GM23248 (cell line): ENCODE measurements at regions not wholly inside any gene's neighbourhood (a gene's known extent, or its start where the extent isn't known, plus 50 kb on each side); places are given as distances from the start of the nearest gene placed in this dataset.

Experiments
- DNase-seq: peaks from one replicate; pipeline ENCODE4 v3.0.0-alpha.2; 2015
- H2AFZ ChIP-seq: fragments of 200-600 bp; sonication (generic); 2 replicates; pipeline ENCODE4 v1.6.1; 2016; ENCODE audit warnings: antibody characterized with exemption
- H3F3A ChIP-seq: fragments of 200-600 bp; sonication (generic); 2 replicates; pipeline ENCODE4 v1.6.1; 2016; ENCODE audit warnings: mild to moderate bottlenecking, antibody characterized with exemption, mixed run types; ENCODE audit not compliant: insufficient read depth
- H3K27ac ChIP-seq: fragments of 200-600 bp; sonication (generic); 2 replicates; pipeline ENCODE4 v1.5.1; 2016; ENCODE audit warnings: mild to moderate bottlenecking
- H3K27me3 ChIP-seq: fragments of 200-600 bp; sonication (generic); replicated peaks from 2 replicates; pipeline ENCODE4 v1.6.1; 2016; ENCODE audit warnings: mild to moderate bottlenecking; ENCODE audit not compliant: insufficient read depth
- H3K36me3 ChIP-seq: fragments of 200-600 bp; sonication (generic); 2 replicates; pipeline ENCODE4 v1.6.1; 2016; ENCODE audit warnings: low read depth, mild to moderate bottlenecking
- H3K4me1 ChIP-seq: fragments of 200-600 bp; sonication (generic); 2 replicates; pipeline ENCODE4 v1.6.1; 2016; ENCODE audit warnings: mild to moderate bottlenecking; ENCODE audit not compliant: insufficient read depth
- H3K4me2 ChIP-seq: fragments of 200-600 bp; sonication (generic); one replicate; pipeline ENCODE4 v1.6.1; 2016; ENCODE audit warnings: mild to moderate bottlenecking; ENCODE audit not compliant: unreplicated experiment
- H3K4me3 ChIP-seq: fragments of 200-600 bp; sonication (generic); 2 replicates; pipeline ENCODE4 v1.5.1; 2016; ENCODE audit warnings: mild to moderate bottlenecking
- H3K79me2 ChIP-seq: fragments of 200-600 bp; sonication (generic); 2 replicates; pipeline ENCODE4 v1.6.1; 2016; ENCODE audit warnings: mild to moderate bottlenecking; ENCODE audit not compliant: insufficient read depth
- H3K9ac ChIP-seq: fragments of 200-600 bp; sonication (generic); 2 replicates; pipeline ENCODE4 v1.6.1; 2016; ENCODE audit warnings: mild to moderate bottlenecking
- H3K9me2 ChIP-seq: fragments of 200-600 bp; sonication (generic); 2 replicates; pipeline ENCODE4 v1.6.1; 2016; ENCODE audit warnings: mixed run types, mild to moderate bottlenecking, moderate library complexity; ENCODE audit not compliant: insufficient read depth
- H3K9me3 ChIP-seq: fragments of 200-600 bp; sonication (generic); one replicate; pipeline ENCODE4 v1.6.1; 2017; ENCODE audit warnings: low read depth
- H4K20me1 ChIP-seq: fragments of 200-600 bp; sonication (generic); 2 replicates; pipeline ENCODE4 v1.6.0; 2016; ENCODE audit not compliant: insufficient read depth
- EZH2 ChIP-seq: fragments of 200-600 bp; sonication (generic); IDR thresholded peaks from 2 replicates; pipeline ENCODE4 v1.6.1; 2018; ENCODE audit warnings: antibody characterized with exemption, mild to moderate bottlenecking; ENCODE audit not compliant: insufficient read depth, poor library complexity, severe bottlenecking
- EZH2phosphoT487 ChIP-seq: fragments of 200-600 bp; sonication (generic); IDR thresholded peaks from 2 replicates; pipeline ENCODE4 v1.6.1; 2018; ENCODE audit warnings: antibody characterized with exemption, moderate library complexity, mild to moderate bottlenecking, low read depth; ENCODE audit not compliant: insufficient read depth
- WGBS, 2 experiments: methylation state at CpG; one replicate each; pipeline ENCODE4 v1.1.6; 2015 to 2017; ENCODE audit warnings: low lambda C conversion rate in 2 of 2, low coverage in 1 of 2; ENCODE audit errors: missing lambda C conversion rate in 2 of 2; 5-methylcytosine and 5-hydroxymethylcytosine counted together
- in situ Hi-C: fragments of 300-500 bp; cut with MboI; formaldehyde crosslinking; loops from 2 replicates; pipeline ENCODE4 v1.15.0; 2020

GRCh38 chr15:81500081-81500480 lies 126.1 kb upstream of the TMC3 start:
- Histone ChIP-seq H3K9me3 (no peaks in the 10 kb centered on the region), H3K27ac (no peak overlapping the region), H3K79me2 (no peaks in the 10 kb centered on the region), H3K4me1 (peaks cover 23% of the 10 kb centered on the region), H4K20me1 (no peaks in the 10 kb centered on the region), H3K4me3 (no peak overlapping the region), H3F3A (peaks cover 12% of the 10 kb centered on the region; the same call in 1 of the 2 replicates), H3K9me2 (no peaks in the 10 kb centered on the region), H2AFZ (no peak overlapping the region), H3K36me3 (no peaks in the 10 kb centered on the region), H3K4me2 (no peak overlapping the region), H3K27me3 (no peaks in the 10 kb centered on the region), H3K9ac (no peak overlapping the region)
- in situ Hi-C loops: no loop called here
- no peak for DNase-seq
- WGBS, 2 experiments: 73 to 75% methylated on average over 4 of the region's 4 CpGs
- TF ChIP-seq EZH2 (no peak), EZH2phosphoT487 (no peak)

- no peaks in the 10 kb centered on the region for H3K79me2 ChIP-seq
- 91 to 96% methylated on average over 6 of the region's 6 CpGs for WGBS, 2 experiments
- H3K4me3 ChIP-seq: no peak overlapping the region
- no peak overlapping the region for H3K9ac ChIP-seq
- no peaks in the 10 kb centered on the region for H3F3A ChIP-seq
- no peak for DNase-seq
- H3K4me2 ChIP-seq: no peak overlapping the region
- no peak overlapping the region for H3K27ac ChIP-seq
- in situ Hi-C loops: loop anchor here (25.0 kb wide), 1 partner anchor 689 kb away; no protein-coding TSS in a partner anchor
- H2AFZ ChIP-seq: no peak overlapping the region
- H4K20me1 ChIP-seq: no peaks in the 10 kb centered on the region
- no peaks in the 10 kb centered on the region for H3K9me2 ChIP-seq
- H3K36me3 ChIP-seq: no peaks in the 10 kb centered on the region
- H3K9me3 ChIP-seq: no peaks in the 10 kb centered on the region
- TF ChIP-seq EZH2 (no peak), EZH2phosphoT487 (no peak)
- H3K4me1 ChIP-seq: peaks cover 11% of the 10 kb centered on the region
- no peaks in the 10 kb centered on the region for H3K27me3 ChIP-seq
Observed at GRCh38 chr15:81498294-81498693, 124.3 kb upstream of the TMC3 start.

- H2AFZ ChIP-seq: no peak overlapping the region
- no peaks in the 10 kb centered on the region for H3K27me3 ChIP-seq
- no peaks in the 10 kb centered on the region for H4K20me1 ChIP-seq
- H3F3A ChIP-seq: peaks cover 6% of the 10 kb centered on the region
- peaks cover 11% of the 10 kb centered on the region for H3K4me1 ChIP-seq
- no peaks in the 10 kb centered on the region for H3K9me2 ChIP-seq
- H3K9ac ChIP-seq: no peak overlapping the region
- WGBS, 2 experiments: 29 to 31% methylated on average over 6 of the region's 6 CpGs
- no peak for DNase-seq
- no peaks in the 10 kb centered on the region for H3K79me2 ChIP-seq
- H3K4me3 ChIP-seq: no peak overlapping the region
- no peak overlapping the region for H3K27ac ChIP-seq
- no peaks in the 10 kb centered on the region for H3K9me3 ChIP-seq
- H3K4me2 ChIP-seq: no peak overlapping the region
- in situ Hi-C loops: loop anchor here (25.0 kb wide), 1 partner anchor 690 kb away; no protein-coding TSS in a partner anchor
- H3K36me3 ChIP-seq: no peaks in the 10 kb centered on the region
- TF ChIP-seq EZH2phosphoT487 (no peak), EZH2 (no peak)
Observed at GRCh38 chr15:81497238-81497637, 123.2 kb upstream of the TMC3 start.

DNA sequence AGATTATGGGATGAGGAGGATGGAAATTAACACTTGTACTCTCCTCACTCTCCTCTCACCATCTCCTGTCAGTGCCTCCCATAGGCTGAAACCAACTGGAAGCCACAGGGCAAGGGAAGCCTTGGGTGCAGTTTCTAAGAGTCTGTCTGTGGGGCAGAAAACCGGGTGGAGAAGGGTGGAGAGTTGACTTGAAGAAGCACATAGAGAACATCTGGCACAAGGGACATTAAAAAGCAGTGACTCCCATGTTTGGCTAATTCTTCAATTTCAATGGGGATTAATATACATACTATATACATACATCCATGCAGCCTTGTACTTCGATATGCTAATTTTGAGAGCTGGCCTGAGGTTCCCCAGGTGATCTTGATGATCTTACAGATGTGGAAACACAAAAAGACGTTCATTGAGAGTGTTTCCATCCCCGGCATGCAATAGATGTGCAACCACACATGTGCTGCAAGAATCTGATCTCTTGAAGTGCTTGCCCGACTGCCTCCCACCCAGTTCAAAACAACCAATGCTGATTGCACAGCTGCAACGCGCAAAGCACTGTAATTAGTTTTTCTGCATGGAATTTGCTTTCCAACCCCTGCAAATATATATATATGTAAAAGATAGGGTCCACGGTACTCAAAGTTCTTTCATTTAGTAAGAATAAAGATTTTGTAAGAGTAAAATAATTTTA lies 121.9 kb upstream of the TMC3 start:
- no peak overlapping the region for H3K27ac ChIP-seq
- in situ Hi-C loops: loop anchor here (25.0 kb wide), 1 partner anchor 691 kb away; no protein-coding TSS in a partner anchor

More for the DNA sequence above, 121.9 kb upstream of the TMC3 start:
- Histone ChIP-seq H2AFZ (no peak overlapping the region), H3K79me2 (no peaks in the 10 kb centered on the region), H3K27me3 (no peaks in the 10 kb centered on the region), H3K9ac (no peak overlapping the region), H3K9me3 (no peaks in the 10 kb centered on the region), H3K36me3 (no peaks in the 10 kb centered on the region), H3F3A (peaks cover 15% of the 10 kb centered on the region), H3K4me3 (no peak overlapping the region), H4K20me1 (no peaks in the 10 kb centered on the region), H3K4me1 (peaks cover 16% of the 10 kb centered on the region), H3K9me2 (no peaks in the 10 kb centered on the region), H3K4me2 (no peak overlapping the region)
- TF ChIP-seq EZH2: no peak
- WGBS, 2 experiments: 55 to 66% methylated on average over 8 of the region's 8 CpGs
- DNase-seq: no peak
